Daoy (cell line): ENCODE measurements at regions not wholly inside any gene's neighbourhood (a gene's known extent, or its start where the extent isn't known, plus 50 kb on each side); places are given as distances from the start of the nearest gene placed in this dataset.

Experiments
- DNase-seq: peaks from one replicate; pipeline ENCODE4 v3.0.0-alpha.2; 2015; ENCODE audit warnings: low read depth

GRCh38 chr10:44618910-44619309, 234.0 kb upstream of the CXCL12 start:
- no peak for DNase-seq

DNA sequence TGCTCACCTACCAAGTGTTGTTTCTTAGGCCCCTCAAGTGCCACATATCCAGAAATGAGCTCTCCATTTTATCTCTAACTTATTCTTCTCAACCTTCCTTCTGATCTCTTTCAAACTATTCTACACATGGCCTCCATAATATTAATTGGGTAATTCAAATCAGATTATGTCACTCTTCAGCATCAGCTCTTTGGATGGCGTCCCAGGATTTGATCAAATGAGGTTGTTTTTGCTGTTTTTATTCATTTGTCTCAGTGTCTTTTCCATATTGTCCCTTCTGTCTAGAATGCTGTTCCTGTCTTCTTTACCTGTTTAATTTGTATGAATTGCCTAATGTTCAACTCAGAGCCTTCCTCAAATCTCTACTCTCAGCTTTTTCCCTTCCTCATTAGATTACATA, 234.6 kb upstream of the CXCL12 start:
- DNase-seq, result no peak

DNA sequence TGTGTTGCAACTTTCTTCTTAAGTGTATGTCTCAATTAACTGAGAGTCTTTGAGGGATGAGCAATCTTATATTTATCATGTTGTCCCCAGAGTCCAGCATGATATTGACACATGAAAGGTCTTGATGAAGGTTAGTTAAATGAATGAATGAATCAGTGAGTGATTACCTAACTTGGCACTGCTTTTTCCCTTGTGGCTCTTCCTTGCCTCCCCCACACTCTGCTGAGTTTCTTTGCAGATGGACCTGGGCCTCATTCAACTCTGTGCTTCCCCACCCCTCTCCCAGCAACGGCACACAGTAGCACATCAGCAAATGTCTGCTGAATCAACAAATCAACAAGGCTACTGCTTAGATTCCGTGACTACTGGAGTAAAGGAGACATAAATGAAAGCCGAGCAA, 235.1 kb upstream of the CXCL12 start:
- no peak for DNase-seq

DNA sequence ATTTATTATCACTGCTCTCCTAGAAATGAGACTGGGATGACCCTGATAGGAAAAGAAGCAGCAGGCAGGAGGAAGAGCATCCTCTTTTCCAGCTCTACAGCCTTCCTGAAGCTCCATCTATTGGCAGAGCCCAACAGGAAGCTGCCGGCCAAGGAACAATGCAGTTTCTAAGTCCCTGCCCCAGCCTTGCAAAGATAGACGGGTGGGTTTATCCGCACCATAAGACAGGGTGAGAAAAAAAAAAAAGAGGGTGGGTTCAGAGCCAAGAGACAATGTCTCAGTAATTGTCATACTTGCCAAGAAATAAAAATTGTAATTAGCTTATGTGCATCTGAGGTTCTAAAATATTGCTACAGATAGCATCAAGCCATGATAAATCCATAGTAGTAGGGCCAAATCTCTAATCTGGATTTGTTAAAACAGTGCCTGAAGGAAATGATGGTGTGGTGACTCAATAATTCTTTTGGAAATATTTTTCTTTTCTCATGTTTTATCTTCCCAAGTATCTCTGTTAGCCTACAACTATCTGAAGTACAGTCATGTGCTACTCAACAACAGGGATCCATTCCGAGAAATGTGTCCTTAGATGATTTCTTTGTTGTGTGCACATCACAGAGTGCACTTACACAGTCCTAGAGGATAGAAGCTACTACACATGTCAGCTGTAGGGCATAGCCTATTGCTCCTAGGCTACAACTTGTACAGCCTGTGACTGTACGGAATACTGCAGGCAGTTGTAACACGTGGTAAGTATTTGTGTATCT, 242.9 kb upstream of the CXCL12 start:
- no peak for DNase-seq

GRCh38 chr10:44628921-44629320, 244.0 kb upstream of the CXCL12 start:
- DNase-seq, result no peak

GRCh38 chr10:44635176-44635575, 250.3 kb upstream of the CXCL12 start:
- DNase-seq, result no peak

- no peak for DNase-seq
Observed at GRCh38 chr10:44636625-44637024, 251.7 kb upstream of the CXCL12 start.

DNA sequence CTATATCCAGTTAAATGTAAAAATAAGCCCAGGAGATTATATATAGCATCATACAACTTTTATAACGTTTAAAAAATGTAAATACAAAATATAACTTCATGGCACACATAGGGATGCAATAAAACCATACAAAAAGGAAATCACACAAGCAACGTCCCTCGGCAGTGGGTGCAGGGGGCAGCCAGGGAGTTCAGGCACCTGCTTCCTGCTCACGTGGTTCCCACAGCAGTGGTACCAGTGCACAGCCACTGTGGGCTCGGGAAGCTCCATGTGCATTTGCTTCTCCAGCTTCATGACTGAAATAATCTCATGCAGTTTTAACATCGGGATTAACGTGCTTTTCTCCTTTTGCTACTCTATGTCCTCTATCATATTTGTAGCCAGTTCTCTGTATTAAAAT, 255.5 kb upstream of the CXCL12 start:
- DNase-seq, result no peak

- no peak for DNase-seq
Observed at GRCh38 chr10:44647473-44647872, 262.6 kb upstream of the CXCL12 start.

- peak; percentile 12 for DNase-seq
Observed at GRCh38 chr10:44647877-44648542, 263.1 kb upstream of the CXCL12 start.

GRCh38 chr10:44650691-44651661, 260.2 kb upstream of the TMEM72 start:
- no peak for DNase-seq

DNA sequence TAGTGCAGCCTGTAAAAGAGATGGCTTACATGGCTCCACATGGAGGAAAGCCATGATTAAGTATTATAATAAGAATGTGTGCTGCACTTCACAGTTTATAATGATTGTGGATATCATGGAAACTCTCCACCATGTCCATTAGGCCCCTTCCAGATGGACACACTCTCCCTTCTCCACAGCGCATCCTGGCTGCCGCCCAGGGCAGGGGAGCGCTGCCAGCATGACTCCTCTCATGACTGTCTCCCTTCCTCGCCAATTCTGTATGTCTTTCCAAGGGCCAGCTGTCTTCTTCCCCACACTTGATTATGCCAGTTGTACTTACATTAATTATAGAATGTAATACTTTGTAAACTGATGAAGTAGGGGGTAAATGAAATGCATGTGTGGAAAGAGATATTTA, 259.3 kb upstream of the TMEM72 start:
- DNase-seq, result peak; percentile 17

GRCh38 chr10:44659320-44659719, 251.8 kb upstream of the TMEM72 start:
- DNase-seq, result no peak

GRCh38 chr10:44660271-44660670, 250.9 kb upstream of the TMEM72 start:
- no peak for DNase-seq

DNA sequence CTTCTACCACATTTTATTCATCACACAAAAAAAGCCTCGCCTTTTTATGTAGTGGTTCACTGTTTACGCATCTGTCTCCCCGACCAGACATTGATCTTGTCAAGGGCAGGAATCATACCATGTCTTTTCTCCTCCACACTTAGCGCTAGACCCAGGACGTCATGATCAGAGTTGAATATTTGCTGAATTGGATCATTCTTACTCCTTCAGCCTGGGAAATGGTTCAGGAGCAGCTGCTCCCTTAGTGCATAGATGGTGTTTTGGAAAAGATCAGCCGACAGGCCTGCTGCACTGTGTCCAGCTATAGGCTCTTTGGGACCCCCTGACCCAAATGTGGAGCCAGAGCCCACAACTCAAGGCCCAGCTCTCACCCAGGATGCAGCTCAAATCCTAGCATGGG, 249.1 kb upstream of the TMEM72 start:
- DNase-seq, result no peak

GRCh38 chr10:44668336-44668735, 242.8 kb upstream of the TMEM72 start:
- DNase-seq, result no peak

DNA sequence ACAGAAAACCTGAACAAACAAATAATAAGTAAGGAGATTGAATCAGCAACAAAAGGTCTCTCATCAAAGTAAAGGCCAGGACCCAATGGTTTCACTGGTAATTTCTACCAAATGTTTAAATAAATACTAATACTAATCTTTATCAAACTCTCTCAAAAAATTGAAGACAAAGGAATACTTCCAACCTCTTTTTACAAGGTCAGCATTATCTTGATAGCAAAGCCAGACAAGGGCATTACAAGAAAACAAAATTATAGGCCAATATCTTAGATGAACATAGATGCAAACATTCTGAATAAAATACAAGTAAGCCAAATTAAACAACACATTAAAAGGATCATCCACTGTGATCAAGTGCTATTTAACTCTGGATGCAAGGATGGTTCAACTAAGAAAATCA, 239.8 kb upstream of the TMEM72 start:
- DNase-seq, result no peak

DNA sequence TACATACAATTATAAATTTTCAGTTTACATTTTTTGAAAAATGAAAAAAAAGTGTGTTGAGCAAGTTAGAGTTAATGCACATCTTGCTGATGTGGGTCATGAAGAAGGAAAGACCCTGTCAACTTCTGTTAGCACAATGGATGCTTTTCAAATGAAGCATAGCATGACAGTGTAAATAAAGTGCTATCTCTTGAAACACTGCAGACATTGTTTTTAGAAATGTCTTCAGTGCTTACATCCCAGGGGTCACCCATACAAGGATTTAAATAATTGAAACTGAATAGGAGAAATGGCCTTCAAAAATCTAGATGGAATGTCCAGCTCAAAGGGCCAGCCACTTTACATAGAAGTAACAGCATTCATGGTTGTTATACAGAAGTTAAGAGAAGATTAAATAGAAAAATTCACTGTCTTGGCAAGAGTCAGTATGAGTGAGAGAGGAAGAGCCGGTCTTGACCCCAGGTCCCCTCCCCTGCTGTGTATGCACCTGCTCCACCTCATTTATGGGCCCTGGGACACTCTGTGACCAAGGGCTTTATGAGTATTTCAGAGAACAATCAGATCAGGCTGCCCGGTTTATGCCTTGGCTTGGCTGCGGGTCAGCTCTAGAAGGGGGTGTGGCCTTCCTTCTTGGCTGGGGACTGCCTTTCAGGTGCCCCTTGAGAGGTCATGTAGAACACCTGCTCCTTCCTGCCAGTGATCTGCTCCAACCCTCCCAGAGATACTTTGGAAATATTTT, 237.7 kb upstream of the TMEM72 start:
- no peak for DNase-seq

- DNase-seq, result no peak
Observed at GRCh38 chr10:44674536-44675386, 236.4 kb upstream of the TMEM72 start.

- no peak for DNase-seq
Observed at GRCh38 chr10:44675387-44675874, 235.7 kb upstream of the TMEM72 start.

GRCh38 chr10:44680764-44681163, 230.4 kb upstream of the TMEM72 start:
- DNase-seq, result no peak
